HEK293 (cell line): ENCODE measurements at regions not wholly inside any gene's neighbourhood (a gene's known extent, or its start where the extent isn't known, plus 50 kb on each side); places are given as distances from the start of the nearest gene placed in this dataset.

Experiments used
- CTCF ChIA-PET: fragments of 350-600 bp; formaldehyde crosslinking; extraction: SDS; loops from one replicate; lab custom pipeline; 2021; ENCODE audit warnings: antibody characterized with exemption; lab: Yijun Ruan, JAX
- POLR2A ChIA-PET: fragments of 300-600 bp; formaldehyde crosslinking; extraction: SDS; loops from one replicate; lab custom pipeline; 2020; ENCODE audit warnings: antibody characterized with exemption, inconsistent platforms; lab: Yijun Ruan, JAX
- H3K27ac ChIP-seq: fragments of 200-500 bp; sonication (Bioruptor generic); 2 replicates; pipeline ENCODE4 v1.5.1; 2014; ENCODE audit warnings: low read depth, low read length, control low read depth, inconsistent platforms; ENCODE audit errors: extremely low read depth
- H3K36me3 ChIP-seq, 2 experiments: fragments of 200-500 bp in 1 of 2; sonication (Bioruptor generic) in 1 of 2; 1 replicate in 1 of 2; 2 replicates in 1 of 2; pipeline ENCODE4 v1.5.1; 2014 to 2017; ENCODE audit warnings: inconsistent platforms in 2 of 2, low read length in 2 of 2; ENCODE audit not compliant: control insufficient read depth in 2 of 2, insufficient read depth in 1 of 2
- H3K4me1 ChIP-seq: fragments of 200-500 bp; sonication (Bioruptor generic); 2 replicates; pipeline ENCODE4 v1.5.1; 2014; ENCODE audit warnings: mild to moderate bottlenecking, low read length, inconsistent platforms; ENCODE audit not compliant: control insufficient read depth, insufficient read depth
- H3K4me3 ChIP-seq: 2 replicates; pipeline ENCODE4 v1.5.1; 2011; ENCODE audit warnings: low read depth, mild to moderate bottlenecking, control low read depth, low read length, moderate library complexity
- H3K9me3 ChIP-seq: fragments of 200-500 bp; sonication (Bioruptor generic); 2 replicates; pipeline ENCODE4 v1.5.1; 2014; ENCODE audit warnings: low read depth, low read length, inconsistent platforms; ENCODE audit not compliant: control insufficient read depth, insufficient read depth
- EGR2 ChIP-seq: fragments of 450-650 bp; formaldehyde crosslinking; IDR thresholded peaks from 2 replicates; pipeline ENCODE4 v1.5.1; 2016; ENCODE audit warnings: low read depth, missing biosample characterization, missing genetic modification characterization
- GLI4 ChIP-seq: fragments of 450-650 bp; formaldehyde crosslinking; IDR thresholded peaks from 2 replicates; pipeline ENCODE4 v1.5.1; 2016; ENCODE audit warnings: missing biosample characterization, missing genetic modification characterization
- GLIS1 ChIP-seq: fragments of 450-650 bp; formaldehyde crosslinking; IDR thresholded peaks from 2 replicates; pipeline ENCODE4 v1.5.1; 2016; ENCODE audit warnings: missing biosample characterization, missing genetic modification characterization
- IKZF3 ChIP-seq: fragments of 450-650 bp; IDR thresholded peaks from 2 replicates; pipeline ENCODE4 v1.5.0; 2018; ENCODE audit warnings: missing biosample characterization, mild to moderate bottlenecking, missing genetic modification characterization, moderate library complexity
- KLF16 ChIP-seq: fragments of 450-650 bp; formaldehyde crosslinking; IDR thresholded peaks from 2 replicates; pipeline ENCODE4 v1.5.1; 2017; ENCODE audit warnings: missing biosample characterization, missing genetic modification characterization
- PBX3 ChIP-seq: sonication (generic); formaldehyde crosslinking; IDR thresholded peaks from 2 replicates; pipeline ENCODE4 v1.8.1; 2022; ENCODE audit warnings: mild to moderate bottlenecking, moderate library complexity, missing genetic modification reagents
- ZEB2 ChIP-seq: fragments of 450-650 bp; formaldehyde crosslinking; IDR thresholded peaks from 2 replicates; pipeline ENCODE4 v1.5.1; 2016; ENCODE audit warnings: missing biosample characterization, missing genetic modification characterization
- ZNF133 ChIP-seq: fragments of 450-650 bp; formaldehyde crosslinking; IDR thresholded peaks from 2 replicates; pipeline ENCODE4 v1.5.1; 2016; ENCODE audit warnings: missing biosample characterization, missing genetic modification characterization
- ZNF19 ChIP-seq: fragments of 450-650 bp; formaldehyde crosslinking; IDR thresholded peaks from 2 replicates; pipeline ENCODE4; 2016; ENCODE audit warnings: missing biosample characterization, missing genetic modification characterization, low read depth
- ZNF214 ChIP-seq: fragments of 450-650 bp; formaldehyde crosslinking; IDR thresholded peaks from 2 replicates; pipeline ENCODE4 v1.5.1; 2017; ENCODE audit warnings: missing biosample characterization, mild to moderate bottlenecking, missing genetic modification characterization, borderline replicate concordance
- ZNF24 ChIP-seq: fragments of 450-650 bp; formaldehyde crosslinking; IDR thresholded peaks from 2 replicates; pipeline ENCODE4 v1.5.1; 2016; ENCODE audit warnings: missing biosample characterization, missing genetic modification characterization
- ZNF341 ChIP-seq: fragments of 450-650 bp; formaldehyde crosslinking; IDR thresholded peaks from 2 replicates; pipeline ENCODE4; 2016; ENCODE audit warnings: low read depth, missing biosample characterization, missing genetic modification characterization
- ZNF350 ChIP-seq: fragments of 450-650 bp; formaldehyde crosslinking; IDR thresholded peaks from 2 replicates; pipeline ENCODE4 v1.5.0; 2017; ENCODE audit warnings: missing biosample characterization, mild to moderate bottlenecking, missing genetic modification characterization
- ZNF398 ChIP-seq: fragments of 450-650 bp; formaldehyde crosslinking; IDR thresholded peaks from 2 replicates; pipeline ENCODE4 v1.5.1; 2017; ENCODE audit warnings: missing biosample characterization, missing genetic modification characterization
- ZNF433 ChIP-seq: fragments of 450-650 bp; formaldehyde crosslinking; IDR thresholded peaks from 2 replicates; pipeline ENCODE4 v1.5.1; 2016; ENCODE audit warnings: missing biosample characterization, missing genetic modification characterization, low read depth
- ZNF449 ChIP-seq: fragments of 450-650 bp; formaldehyde crosslinking; IDR thresholded peaks from 2 replicates; pipeline ENCODE4 v1.5.1; 2017; ENCODE audit warnings: missing biosample characterization, mild to moderate bottlenecking, missing genetic modification characterization, moderate library complexity
- ZNF555 ChIP-seq: fragments of 450-650 bp; formaldehyde crosslinking; conservative IDR thresholded peaks from 2 replicates; pipeline ENCODE4 v1.5.1; 2017; ENCODE audit warnings: missing biosample characterization, mild to moderate bottlenecking, missing genetic modification characterization, inconsistent platforms
- ZNF560 ChIP-seq: fragments of 450-650 bp; formaldehyde crosslinking; IDR thresholded peaks from 2 replicates; pipeline ENCODE4 v1.5.1; 2017; ENCODE audit warnings: missing biosample characterization, missing genetic modification characterization, borderline replicate concordance
- ZNF571 ChIP-seq: fragments of 450-650 bp; formaldehyde crosslinking; IDR thresholded peaks from 2 replicates; pipeline ENCODE4 v1.5.0; 2017; ENCODE audit warnings: missing biosample characterization, missing genetic modification characterization
- ZNF621 ChIP-seq: fragments of 450-650 bp; formaldehyde crosslinking; IDR thresholded peaks from 2 replicates; pipeline ENCODE4 v1.5.1; 2017; ENCODE audit warnings: missing biosample characterization, missing genetic modification characterization
- ZNF747 ChIP-seq: fragments of 450-650 bp; formaldehyde crosslinking; IDR thresholded peaks from 2 replicates; pipeline ENCODE4 v1.5.1; 2016; ENCODE audit warnings: missing biosample characterization, missing genetic modification characterization
- ZNF768 ChIP-seq: fragments of 450-650 bp; formaldehyde crosslinking; IDR thresholded peaks from 2 replicates; pipeline ENCODE4 v1.5.1; 2018; ENCODE audit warnings: missing biosample characterization, mild to moderate bottlenecking, missing genetic modification characterization
- ZNF830 ChIP-seq: fragments of 450-650 bp; IDR thresholded peaks from 2 replicates; pipeline ENCODE4 v1.5.0; 2018; ENCODE audit warnings: missing biosample characterization, missing genetic modification characterization, low read depth, mild to moderate bottlenecking, moderate library complexity
- ZNF843 ChIP-seq: fragments of 450-650 bp; formaldehyde crosslinking; IDR thresholded peaks from 2 replicates; pipeline ENCODE4 v1.5.1; 2016; ENCODE audit warnings: missing biosample characterization, missing genetic modification characterization

- Histone ChIP-seq H3K27ac (no peak overlapping the region), H3K9me3 (no peaks in the 10 kb centered on the region), H3K4me1 (no peaks in the 10 kb centered on the region), H3K36me3 (no peaks in the 10 kb centered on the region), H3K4me3 (no peak overlapping the region)
- ChIA-PET CTCF (no interaction called here), POLR2A (no interaction called here)
- no peak for TF ChIP-seq ZNF843 (tag by site-specific recombination)
These were observed 125.6 kb downstream of the HRH4 start for GRCh38 chr18:24585996-24586566.

- no peaks in the 10 kb centered on the region for H3K36me3 ChIP-seq
- no peaks in the 10 kb centered on the region for H3K9me3 ChIP-seq
- ChIA-PET CTCF (interaction anchor here (1.1 kb wide), 1 partner anchor 10 kb away, joined by 3 read pairs; no protein-coding TSS in a partner anchor), POLR2A (no interaction called here)
- no peaks in the 10 kb centered on the region for H3K4me1 ChIP-seq
- no peak for TF ChIP-seq ZNF133 (tag by site-specific recombination)
- no peak for TF ChIP-seq ZNF24 (tag by site-specific recombination)
- TF ChIP-seq, all 188 proteins: peak for 0
- Histone ChIP-seq H3K27ac (no peak overlapping the region), H3K4me3 (no peak overlapping the region)
These were observed 126.4 kb downstream of the HRH4 start for GRCh38 chr18:24586662-24587360.

- Histone ChIP-seq H3K9me3 (no peaks in the 10 kb centered on the region), H3K36me3 (no peaks in the 10 kb centered on the region), H3K27ac (no peak overlapping the region), H3K4me1 (no peaks in the 10 kb centered on the region), H3K4me3 (no peak overlapping the region)
- CTCF ChIA-PET, result interaction anchor here (0.6 to 3.3 kb wide), 4 partner anchors 12 to 1612 kb away, joined by 3 to 13 read pairs (median 4); no protein-coding TSS in a partner anchor
- POLR2A ChIA-PET, result no interaction called here
- TF ChIP-seq ZNF433 (no peak), ZNF555 (no peak), GLI4 (tag by site-specific recombination) (no peak), GLIS1 (tag by site-specific recombination) (no peak), ZNF621 (tag by site-specific recombination) (no peak), ZNF398 (no peak), ZNF747 (tag by site-specific recombination) (no peak), ZNF449 (tag by site-specific recombination) (no peak)
These were observed 128.0 kb downstream of the HRH4 start for GRCh38 chr18:24588440-24588839.

GRCh38 chr18:24590946-24591345 is 130.5 kb downstream of the HRH4 start:
- Histone ChIP-seq H3K4me3 (no peak overlapping the region), H3K27ac (no peak overlapping the region), H3K4me1 (no peaks in the 10 kb centered on the region), H3K9me3 (no peaks in the 10 kb centered on the region), H3K36me3 (no peaks in the 10 kb centered on the region)
- CTCF ChIA-PET, result interaction anchor here (1.4 to 3.3 kb wide), 3 partner anchors 9 to 136 kb away, joined by 6 to 13 read pairs (median 9); no protein-coding TSS in a partner anchor
- POLR2A ChIA-PET, result no interaction called here
- TF ChIP-seq KLF16 (tag by site-specific recombination) (no peak), ZNF830 (tag by site-specific recombination) (no peak), ZEB2 (tag by site-specific recombination) (no peak), ZNF19 (no peak), ZNF560 (tag by site-specific recombination) (no peak), ZNF571 (no peak), PBX3 (no peak), ZNF768 (tag by site-specific recombination) (no peak), EGR2 (tag by site-specific recombination) (no peak), IKZF3 (tag by site-specific recombination) (no peak), ZNF214 (tag by site-specific recombination) (no peak), ZNF350 (no peak), ZNF341 (no peak)
